ENCODE measurements at regions not wholly inside any gene's neighbourhood (a gene's known extent, or its start where the extent isn't known, plus 50 kb on each side); places are given as distances from the start of the nearest gene placed in this dataset.

- TF ChIP-seq PATZ1 (CRISPR knock-in tag; IDR thresholded peaks at IDR 0.05; ENCODE audit: borderline replicate concordance) (no peak), ZNF8 (CRISPR knock-in tag; IDR thresholded peaks at IDR 0.05) (no peak), CREB5 (CRISPR knock-in tag; IDR thresholded peaks at IDR 0.05; ENCODE audit: low read depth) (no peak), RARB (CRISPR knock-in tag; IDR thresholded peaks at IDR 0.05) (no peak), ISL1 (CRISPR knock-in tag; IDR thresholded peaks at IDR 0.05) (no peak), CSDC2 (CRISPR knock-in tag; IDR thresholded peaks at IDR 0.05) (no peak), CSRNP3 (CRISPR knock-in tag; IDR thresholded peaks at IDR 0.05) (no peak), ESRRG (CRISPR knock-in tag; IDR thresholded peaks at IDR 0.05) (no peak), ARNTL (CRISPR knock-in tag; IDR thresholded peaks at IDR 0.05; ENCODE audit: borderline replicate concordance, low read depth) (no peak), ZFP3 (CRISPR knock-in tag; IDR thresholded peaks at IDR 0.05) (no peak), ZC3H10 (CRISPR knock-in tag; IDR thresholded peaks at IDR 0.05) (no peak)
Observed at GRCh38 chr1:194586302-194586701, 1399.9 kb upstream of the B3GALT2 start.
